GM12878 (cell line): ENCODE measurements at regions not wholly inside any gene's neighbourhood (a gene's known extent, or its start where the extent isn't known, plus 50 kb on each side); places are given as distances from the start of the nearest gene placed in this dataset.
A peak's percentile ranks its signal among the peaks of the same experiment; 100 is the strongest.
"Not testable (repeated sequence)": the region's sequence is repeated elsewhere in the genome, so short reads cannot be mapped to it uniquely, and the experiment has no call there.

Experiments
- ATAC-seq: fragments of 200-7000 bp; cut with Tn5 transposase; 3 replicates; pipeline ENCODE4 v1.9.1; 2020; ENCODE audit warnings: mild to moderate bottlenecking, moderate library complexity
- BruUV-seq: library from RNA; stranded (reverse); fragments of 400-500 nt; replicated peaks from 2 replicates; lab custom pipeline; 2021; lab: Mats Ljungman, UMichigan
- CTCF ChIA-PET: fragments of 300-600 bp; sonication (Branson Sonifier 250); formaldehyde crosslinking; extraction: SDS; loops from one replicate; lab custom pipeline; 2021; ENCODE audit warnings: inconsistent platforms; lab: Yijun Ruan, JAX
- POLR2A ChIA-PET: fragments of 350-600 bp; formaldehyde crosslinking; extraction: SDS; loops from one replicate; lab custom pipeline; 2021; ENCODE audit warnings: inconsistent platforms; lab: Charles Lee
- RAD21 ChIA-PET: fragments of 300-600 bp; sonication (Branson Sonifier 250); formaldehyde crosslinking; loops from one replicate; lab custom pipeline; 2023; ENCODE audit warnings: antibody characterized with exemption; ENCODE audit not compliant: unreplicated experiment; lab: Charles Lee
- SMC1A ChIA-PET: fragments of 300-600 bp; sonication (Branson Sonifier 250); formaldehyde crosslinking; loops from one replicate; lab custom pipeline; 2023; ENCODE audit not compliant: unreplicated experiment, uncharacterized antibody; lab: Charles Lee
- DNase-seq: peaks from one replicate; pipeline ENCODE4 v3.0.0-alpha.2; 2011; ENCODE audit warnings: low read depth, low spot score
- FAIRE-seq: peaks from 3 replicates; lab custom pipeline; 2011; peaks lifted over from hg19 to GRCh38; lab: Jason Lieb, UNC
- H2AFZ ChIP-seq: 2 replicates; pipeline ENCODE4 v1.6.0; 2011; ENCODE audit warnings: low read depth, low read length, control low read depth; ENCODE audit not compliant: control insufficient read depth
- H3K27ac ChIP-seq: 2 replicates; pipeline ENCODE4 v1.5.1; 2011; ENCODE audit warnings: control low read depth; ENCODE audit not compliant: control insufficient read depth, insufficient read depth
- H3K27me3 ChIP-seq, 2 experiments: replicated peaks in 1 of 2; 2 replicates each; pipeline versions ENCODE4 v1.6.0 to v1.6.1; 2011; ENCODE audit warnings: low read length in 1 of 2; ENCODE audit not compliant: control insufficient read depth in 2 of 2, insufficient read depth in 2 of 2
- H3K36me3 ChIP-seq, 2 experiments: 2 replicates each; pipeline ENCODE4 v1.5.1; 2011; ENCODE audit warnings: low read length in 1 of 2; ENCODE audit not compliant: control insufficient read depth in 2 of 2, insufficient read depth in 2 of 2
- H3K4me1 ChIP-seq: 2 replicates; pipeline ENCODE4 v1.6.1; 2011; ENCODE audit warnings: mild to moderate bottlenecking, low read length, moderate library complexity, mixed read lengths; ENCODE audit not compliant: control insufficient read depth, insufficient read depth
- H3K4me2 ChIP-seq: 2 replicates; pipeline ENCODE4 v1.6.0; 2011; ENCODE audit warnings: control low read depth; ENCODE audit not compliant: control insufficient read depth, insufficient read depth
- H3K4me3 ChIP-seq: fragments of 200-600 bp; sonication (generic); 2 replicates; pipeline ENCODE4 v1.5.1; 2016
- H3K79me2 ChIP-seq: 2 replicates; pipeline ENCODE4 v1.6.0; 2011; ENCODE audit warnings: low read length; ENCODE audit not compliant: control insufficient read depth, insufficient read depth
- H3K9ac ChIP-seq: 2 replicates; pipeline ENCODE4 v1.8.0; 2011; ENCODE audit warnings: low read length, control low read depth, mixed read lengths; ENCODE audit not compliant: control insufficient read depth, insufficient read depth
- H3K9me3 ChIP-seq: replicated peaks from 3 replicates; pipeline ENCODE4 v1.5.1; 2011; ENCODE audit warnings: mild to moderate bottlenecking, low read length; ENCODE audit not compliant: control insufficient read depth, insufficient read depth
- H4K20me1 ChIP-seq: 2 replicates; pipeline ENCODE4 v1.6.0; 2011; ENCODE audit not compliant: control insufficient read depth, insufficient read depth
- ASH2L ChIP-seq: fragments of 300-600, 200-600 bp; sonication (generic); IDR thresholded peaks from 2 replicates; pipeline ENCODE4 v1.6.1; 2017; ENCODE audit warnings: low read depth, mild to moderate bottlenecking, borderline replicate concordance
- EGR1 ChIP-seq, 2 experiments: IDR thresholded peaks; 1 replicate in 1 of 2; 2 replicates in 1 of 2; pipeline ENCODE4 v1.6.1; 2011 to 2012; ENCODE audit warnings: low read depth in 2 of 2, low read length in 2 of 2, borderline replicate concordance in 1 of 2, mild to moderate bottlenecking in 1 of 2, moderate library complexity in 1 of 2
- HDGF ChIP-seq: fragments of 450-650 bp; IDR thresholded peaks from 2 replicates; pipeline ENCODE4 v1.6.1; 2016; ENCODE audit warnings: antibody characterized with exemption
- IKZF2 ChIP-seq, 2 experiments: fragments of 450-650 bp; IDR thresholded peaks; 2 replicates each; pipeline ENCODE4 v1.6.1; 2017; ENCODE audit warnings: mild to moderate bottlenecking in 2 of 2, moderate library complexity in 2 of 2
- MEF2B ChIP-seq: fragments of 450-650 bp; IDR thresholded peaks from 2 replicates; pipeline ENCODE4 v1.6.1; 2018; ENCODE audit warnings: mild to moderate bottlenecking, moderate library complexity; ENCODE audit not compliant: partially characterized antibody, poor library complexity, severe bottlenecking
- MLLT1 ChIP-seq: fragments of 450-650 bp; IDR thresholded peaks from 2 replicates; pipeline ENCODE4 v1.6.1; 2016; ENCODE audit warnings: mild to moderate bottlenecking
- MTA2 ChIP-seq: fragments of 450-650 bp; IDR thresholded peaks from 2 replicates; pipeline ENCODE4 v1.6.1; 2016; ENCODE audit warnings: low read depth, mild to moderate bottlenecking, moderate library complexity
- NBN ChIP-seq: fragments of 450-650 bp; IDR thresholded peaks from 2 replicates; pipeline ENCODE4 v1.6.1; 2016
- NKRF ChIP-seq: fragments of 450-650 bp; conservative IDR thresholded peaks from 2 replicates; pipeline ENCODE4 v1.6.1; 2017; ENCODE audit warnings: mild to moderate bottlenecking, moderate library complexity
- NR2C1 ChIP-seq: fragments of 450-650 bp; IDR thresholded peaks from 2 replicates; pipeline ENCODE4 v1.6.1; 2017; ENCODE audit warnings: antibody characterized with exemption, mild to moderate bottlenecking, moderate library complexity
- NR2F1 ChIP-seq: fragments of 450-650 bp; conservative IDR thresholded peaks from 2 replicates; pipeline ENCODE4 v1.6.1; 2017; ENCODE audit warnings: mild to moderate bottlenecking
- RELB ChIP-seq: fragments of 450-650 bp; IDR thresholded peaks from 2 replicates; pipeline ENCODE4 v1.6.1; 2017; ENCODE audit warnings: low read depth, mild to moderate bottlenecking, moderate library complexity
- SKIL ChIP-seq: fragments of 450-650 bp; IDR thresholded peaks from 2 replicates; pipeline ENCODE4 v1.6.1; 2017; ENCODE audit warnings: mild to moderate bottlenecking, low read depth, inconsistent platforms; ENCODE audit not compliant: poor library complexity, severe bottlenecking
- ZNF207 ChIP-seq: fragments of 450-650 bp; IDR thresholded peaks from 2 replicates; pipeline ENCODE4 v1.6.1; 2014; ENCODE audit warnings: antibody characterized with exemption, mild to moderate bottlenecking, borderline replicate concordance
- WGBS: methylation state at CpG from one replicate; pipeline ENCODE4 v1.1.6; 2016; ENCODE audit warnings: low lambda C conversion rate; ENCODE audit not compliant: insufficient replicate concordance, insufficient coverage; ENCODE audit errors: missing lambda C conversion rate; 5-methylcytosine and 5-hydroxymethylcytosine counted together
- in situ Hi-C: fragments of 300-500 bp; cut with MboI; formaldehyde crosslinking; loops from 9 replicates; pipeline ENCODE4 v1.14.3; 2018; ENCODE audit warnings: mixed read lengths
- intact Hi-C: fragments of 100-400 bp; cut with micrococcal nuclease; formaldehyde crosslinking; loops from one replicate; pipeline ENCODE4 v1.14.2; 2022; ENCODE audit not compliant: unreplicated experiment

GRCh38 chr9:40992472-40992821, 136.0 kb downstream of the FOXD4L6 start:
- H3K4me1 ChIP-seq, H3K27me3 ChIP-seq, RAD21 ChIA-PET, H4K20me1 ChIP-seq, POLR2A ChIA-PET, in situ Hi-C loops, H3K36me3 ChIP-seq, H3K9me3 ChIP-seq, FAIRE-seq: not testable (repeated sequence)
- CTCF ChIA-PET, result interaction anchor here (0.8 to 1.2 kb wide), 2 partner anchors 8 to 12 kb away, joined by 3 read pairs; no protein-coding TSS in a partner anchor
- Histone ChIP-seq H2AFZ (peak overlapping the region; percentile 98), H3K9ac (peak overlapping the region; percentile 98), H3K79me2 (peaks cover 39% of the 10 kb centered on the region), H3K4me2 (peak overlapping the region; percentile 72), H3K27ac (peak overlapping the region; percentile 99), H3K4me3 (peak overlapping the region; percentile 77)
- intact Hi-C loops, result loop anchor here (10.0 kb wide), 1 partner anchor 72 kb away; no protein-coding TSS in a partner anchor
- SMC1A ChIA-PET, result interaction anchor here (1.0 kb wide), 1 partner anchor 72 kb away, joined by 5 read pairs; no protein-coding TSS in a partner anchor
- ATAC-seq, result peak; percentile 70
- BruUV-seq, result TSS peak; percentile 69
- 7% methylated on average over 25 of the region's 25 CpGs for WGBS
- DNase-seq, result peak; percentile 20
- peak; percentile 98 for TF ChIP-seq NR2F1
- 0 out of 2 replicates have a peak, but pooled peaks have one; percentile 64 for TF ChIP-seq MTA2
- TF ChIP-seq ZNF207, result 0 out of 2 replicates have a peak, but pooled peaks have one; percentile 28
- TF ChIP-seq NKRF, result peak; percentile 84
- peak; percentile 38 to 77 for TF ChIP-seq IKZF2 (IDR thresholded peaks at IDR 0.05)
- TF ChIP-seq NR2C1, result peak; percentile 61
- peak; percentile 84 for TF ChIP-seq RELB
- peak; percentile 80 for TF ChIP-seq SKIL
- TF ChIP-seq EGR1 (IDR thresholded peaks at IDR 0.05; ENCODE audit: borderline replicate concordance in 1 of 2, low read depth in 2 of 2, low read length in 2 of 2), result peak in 1 of 2 experiments; percentile 86; a peak in 2 of 3 replicates
- 0 out of 2 replicates have a peak, but pooled peaks have one; percentile 83 for TF ChIP-seq HDGF
- TF ChIP-seq MLLT1, result peak; percentile 90
- TF ChIP-seq ASH2L, result 0 out of 2 replicates have a peak, but pooled peaks have one; percentile 33
- TF ChIP-seq MEF2B, result peak; percentile 57
- TF ChIP-seq NBN, result peak; percentile 91; the same call in 1 of the 2 replicates
